Fibroblast of skin of left quadriceps (primary cell): ENCODE measurements at regions not wholly inside any gene's neighbourhood (a gene's known extent, or its start where the extent isn't known, plus 50 kb on each side); places are given as distances from the start of the nearest gene placed in this dataset.

Source experiments
- DNase-seq, 2 experiments: peaks; one replicate each; pipeline ENCODE4 v3.0.0-alpha.2; 2013; ENCODE audit warnings: low read depth in 2 of 2

GRCh38 chr4:59238212-59238611 lies 1961.9 kb upstream of the ADGRL3 start:
- DNase-seq: no peak

GRCh38 chr4:59240011-59240410 lies 1960.1 kb upstream of the ADGRL3 start:
- DNase-seq: no peak

- no peak for DNase-seq
Observed at GRCh38 chr4:59243038-59243437, 1957.1 kb upstream of the ADGRL3 start.

GRCh38 chr4:59247032-59247431 lies 1953.1 kb upstream of the ADGRL3 start:
- no peak for DNase-seq

- DNase-seq: no peak
Observed at GRCh38 chr4:59248313-59248712, 1951.8 kb upstream of the ADGRL3 start.

GRCh38 chr4:59249110-59249509 lies 1951.0 kb upstream of the ADGRL3 start:
- no peak for DNase-seq

GRCh38 chr4:59258002-59258401 lies 1942.1 kb upstream of the ADGRL3 start:
- DNase-seq: no peak

GRCh38 chr4:59307609-59308008 lies 1892.5 kb upstream of the ADGRL3 start:
- DNase-seq: no peak

- DNase-seq: no peak
Observed at GRCh38 chr4:59314637-59315036, 1885.5 kb upstream of the ADGRL3 start.

- no peak for DNase-seq
Observed at GRCh38 chr4:59339631-59340030, 1860.5 kb upstream of the ADGRL3 start.

- no peak for DNase-seq
Observed at GRCh38 chr4:59341506-59341905, 1858.6 kb upstream of the ADGRL3 start.

- no peak for DNase-seq
Observed at GRCh38 chr4:59348949-59349348, 1851.2 kb upstream of the ADGRL3 start.

GRCh38 chr4:59369229-59369628 lies 1830.9 kb upstream of the ADGRL3 start:
- no peak for DNase-seq

GRCh38 chr4:59374416-59374815 lies 1825.7 kb upstream of the ADGRL3 start:
- DNase-seq: no peak

- no peak for DNase-seq
Observed at GRCh38 chr4:59380841-59381366, 1819.2 kb upstream of the ADGRL3 start.

- DNase-seq: no peak
Observed at GRCh38 chr4:59381591-59381990, 1818.5 kb upstream of the ADGRL3 start.

- no peak for DNase-seq
Observed at GRCh38 chr4:59387759-59388758, 1812.1 kb upstream of the ADGRL3 start.

- DNase-seq: no peak
Observed at GRCh38 chr4:59393780-59394179, 1806.3 kb upstream of the ADGRL3 start.

- DNase-seq: no peak
Observed at GRCh38 chr4:59400334-59400733, 1799.8 kb upstream of the ADGRL3 start.

GRCh38 chr4:59409647-59410046 lies 1790.5 kb upstream of the ADGRL3 start:
- DNase-seq: no peak

- no peak for DNase-seq
Observed at GRCh38 chr4:59412739-59413138, 1787.4 kb upstream of the ADGRL3 start.

GRCh38 chr4:59455751-59456150 lies 1744.4 kb upstream of the ADGRL3 start:
- no peak for DNase-seq

- DNase-seq: no peak
Observed at GRCh38 chr4:59457576-59457975, 1742.5 kb upstream of the ADGRL3 start.
